SHP77 treated with DMSO at 0.1 percent for 48 hours (cell line): ENCODE measurements at regions not wholly inside any gene's neighbourhood (a gene's known extent, or its start where the extent isn't known, plus 50 kb on each side); places are given as distances from the start of the nearest gene placed in this dataset.

Experiments
- DNase-seq: peaks from one replicate; lab custom pipeline; 2025; lab: John Stamatoyannopoulos, UW

GRCh38 chr4:38424151-38424871 lies 239.7 kb upstream of the KLF3 start:
- no peak for DNase-seq

GRCh38 chr4:38426532-38426931 lies 237.5 kb upstream of the KLF3 start:
- no peak for DNase-seq

- no peak for DNase-seq
Measured at GRCh38 chr4:38430841-38431240, 233.2 kb upstream of the KLF3 start.

- no peak for DNase-seq
Measured at GRCh38 chr4:38442073-38442788, 221.8 kb upstream of the KLF3 start.

GRCh38 chr4:38449506-38450174 lies 214.4 kb upstream of the KLF3 start:
- DNase-seq = no peak

- DNase-seq = no peak
Measured at GRCh38 chr4:38452009-38452408, 212.0 kb upstream of the KLF3 start.

- DNase-seq = no peak
Measured at GRCh38 chr4:38452542-38452941, 211.5 kb upstream of the KLF3 start.

GRCh38 chr4:38453253-38453881 lies 210.6 kb upstream of the KLF3 start:
- no peak for DNase-seq

- DNase-seq = no peak
Measured at GRCh38 chr4:38454284-38454683, 209.7 kb upstream of the KLF3 start.

GRCh38 chr4:38455092-38455862 lies 208.7 kb upstream of the KLF3 start:
- no peak for DNase-seq

GRCh38 chr4:38456096-38456495 lies 207.9 kb upstream of the KLF3 start:
- no peak for DNase-seq

- no peak for DNase-seq
Measured at GRCh38 chr4:38461342-38461741, 202.7 kb upstream of the KLF3 start.

- DNase-seq = no peak
Measured at GRCh38 chr4:38462367-38463055, 201.5 kb upstream of the KLF3 start.

- no peak for DNase-seq
Measured at GRCh38 chr4:38463268-38463958, 200.6 kb upstream of the KLF3 start.

- no peak for DNase-seq
Measured at GRCh38 chr4:38464328-38464727, 199.7 kb upstream of the KLF3 start.

GRCh38 chr4:38466401-38466800 lies 197.6 kb upstream of the KLF3 start:
- no peak for DNase-seq

GRCh38 chr4:38467296-38467695 lies 196.7 kb upstream of the KLF3 start:
- DNase-seq = no peak

GRCh38 chr4:38468339-38468866 lies 195.6 kb upstream of the KLF3 start:
- no peak for DNase-seq

GRCh38 chr4:38469410-38469809 lies 194.6 kb upstream of the KLF3 start:
- no peak for DNase-seq

- no peak for DNase-seq
Measured at GRCh38 chr4:38470735-38471262, 193.2 kb upstream of the KLF3 start.
